ENCODE measurements at regions not wholly inside any gene's neighbourhood (a gene's known extent, or its start where the extent isn't known, plus 50 kb on each side); places are given as distances from the start of the nearest gene placed in this dataset.

DNA sequence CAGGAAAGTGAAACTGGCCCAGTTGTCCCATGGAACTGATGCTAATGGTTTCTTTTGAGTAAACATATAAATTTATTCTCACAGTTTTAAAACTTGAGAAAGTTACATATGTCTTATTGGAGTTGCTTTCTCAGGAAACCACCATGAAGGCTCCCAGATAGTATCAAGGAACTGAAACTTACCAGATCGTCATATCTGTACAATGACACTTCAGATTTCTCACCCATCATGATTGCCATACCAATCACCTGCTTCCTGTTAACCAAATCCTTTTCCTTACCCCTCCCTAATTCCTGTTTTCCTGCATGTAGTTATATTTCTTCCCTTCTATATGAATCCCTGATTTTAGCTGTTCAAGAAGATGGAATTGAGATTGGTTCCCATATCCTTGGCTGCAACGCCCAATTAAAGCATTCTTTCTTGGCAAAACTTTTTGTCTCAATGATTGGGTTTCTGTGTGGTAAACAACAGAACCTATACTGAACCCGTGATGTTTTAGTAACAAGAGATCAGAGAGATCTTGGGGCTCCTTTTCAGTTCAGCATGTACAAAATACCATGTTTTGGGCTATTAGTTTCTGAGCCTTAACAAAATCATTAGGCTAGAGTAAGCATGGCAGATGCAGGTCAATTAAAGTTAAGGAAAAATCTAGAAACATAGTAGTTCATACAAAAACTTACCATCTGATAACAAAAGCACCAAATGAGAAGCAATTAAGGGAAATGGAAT is 781.3 kb upstream of the MIR17HG start:
- H3K36me3 ChIP-seq, result no peaks in the 10 kb centered on the region
- H3K9me3 ChIP-seq, result no peaks in the 10 kb centered on the region
- DNase-seq (ENCODE audit: low spot score), result no peak
- H3K4me1 ChIP-seq, result no peaks in the 10 kb centered on the region
- no peak overlapping the region for H3K27ac ChIP-seq
- TF ChIP-seq, protein P1, sequence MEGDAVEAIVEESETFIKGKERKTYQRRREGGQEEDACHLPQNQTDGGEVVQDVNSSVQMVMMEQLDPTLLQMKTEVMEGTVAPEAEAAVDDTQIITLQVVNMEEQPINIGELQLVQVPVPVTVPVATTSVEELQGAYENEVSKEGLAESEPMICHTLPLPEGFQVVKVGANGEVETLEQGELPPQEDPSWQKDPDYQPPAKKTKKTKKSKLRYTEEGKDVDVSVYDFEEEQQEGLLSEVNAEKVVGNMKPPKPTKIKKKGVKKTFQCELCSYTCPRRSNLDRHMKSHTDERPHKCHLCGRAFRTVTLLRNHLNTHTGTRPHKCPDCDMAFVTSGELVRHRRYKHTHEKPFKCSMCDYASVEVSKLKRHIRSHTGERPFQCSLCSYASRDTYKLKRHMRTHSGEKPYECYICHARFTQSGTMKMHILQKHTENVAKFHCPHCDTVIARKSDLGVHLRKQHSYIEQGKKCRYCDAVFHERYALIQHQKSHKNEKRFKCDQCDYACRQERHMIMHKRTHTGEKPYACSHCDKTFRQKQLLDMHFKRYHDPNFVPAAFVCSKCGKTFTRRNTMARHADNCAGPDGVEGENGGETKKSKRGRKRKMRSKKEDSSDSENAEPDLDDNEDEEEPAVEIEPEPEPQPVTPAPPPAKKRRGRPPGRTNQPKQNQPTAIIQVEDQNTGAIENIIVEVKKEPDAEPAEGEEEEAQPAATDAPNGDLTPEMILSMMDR (IDR thresholded peaks at IDR 0.05), result no peak
- H3K27me3 ChIP-seq, result no peaks in the 10 kb centered on the region
- no peak overlapping the region for H3K4me3 ChIP-seq

DNA sequence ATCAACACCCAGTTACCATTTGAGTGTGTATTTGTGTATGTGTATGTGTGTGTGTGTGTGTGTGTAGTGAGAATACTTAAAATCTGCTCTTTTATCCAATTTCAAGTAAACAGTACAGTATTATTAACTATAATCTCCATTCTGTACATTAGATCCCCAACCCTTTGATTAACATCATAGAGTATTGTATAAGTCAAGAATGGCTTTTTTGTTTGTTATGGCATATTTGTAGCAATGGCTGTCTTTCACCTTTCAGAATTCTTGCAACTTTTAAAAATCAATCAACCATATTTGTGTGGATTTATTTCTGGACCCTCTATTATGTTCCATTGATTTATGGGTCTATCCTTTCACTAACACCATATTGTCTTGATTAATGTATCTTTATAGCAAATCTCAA is 779.3 kb upstream of the MIR17HG start:
- Histone ChIP-seq H3K36me3 (no peaks in the 10 kb centered on the region), H3K27me3 (no peaks in the 10 kb centered on the region), H3K4me3 (no peak overlapping the region), H3K4me1 (no peaks in the 10 kb centered on the region), H3K27ac (no peak overlapping the region), H3K9me3 (no peaks in the 10 kb centered on the region)
- no peak for DNase-seq (ENCODE audit: low spot score)
- TF ChIP-seq, protein P1 (IDR thresholded peaks at IDR 0.05), result no peak

DNA sequence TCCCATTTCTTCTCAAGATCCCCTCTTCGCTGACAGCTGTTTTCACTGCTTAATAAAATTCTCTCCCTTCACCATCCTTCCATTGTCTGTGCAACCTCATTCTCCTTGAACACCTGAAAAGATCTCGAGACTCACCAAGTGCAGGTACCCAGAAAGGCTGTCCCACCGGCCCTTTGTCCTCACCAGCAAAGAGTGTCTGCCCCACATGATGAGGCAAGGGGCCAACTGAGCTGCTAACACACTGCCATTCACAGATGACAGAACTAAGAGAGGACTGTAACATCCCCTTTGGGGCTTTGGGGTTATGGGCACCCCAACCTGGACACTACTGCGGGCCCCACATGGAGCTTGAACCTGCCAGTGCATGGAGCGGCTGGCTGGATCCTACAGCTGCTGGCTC is 771.4 kb upstream of the MIR17HG start:
- Histone ChIP-seq H3K27ac (no peak overlapping the region), H3K4me1 (no peaks in the 10 kb centered on the region), H3K36me3 (no peaks in the 10 kb centered on the region), H3K27me3 (no peaks in the 10 kb centered on the region), H3K9me3 (no peaks in the 10 kb centered on the region), H3K4me3 (no peak overlapping the region)
- no peak for DNase-seq (ENCODE audit: low spot score)
- TF ChIP-seq, protein P1 (IDR thresholded peaks at IDR 0.05), result no peak

DNA sequence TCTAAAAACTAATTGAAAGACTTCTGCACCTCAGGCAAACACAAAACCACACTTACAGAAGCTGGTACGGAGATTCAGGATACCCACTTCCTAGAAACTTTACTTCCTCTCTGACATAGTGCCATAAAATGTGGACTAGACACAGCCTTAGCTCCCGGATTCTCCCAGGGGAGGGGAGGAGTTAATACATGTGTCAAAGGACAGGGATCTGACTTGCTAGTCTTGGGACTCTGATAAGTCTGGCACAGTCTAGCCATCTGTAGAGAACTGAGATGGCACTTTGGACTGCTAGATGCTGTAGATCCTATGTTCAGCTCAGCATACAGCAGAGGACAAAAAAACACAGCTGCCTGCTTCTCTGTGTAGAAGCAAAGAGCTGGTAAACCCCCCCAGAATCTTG is 769.8 kb upstream of the MIR17HG start:
- no peaks in the 10 kb centered on the region for H3K9me3 ChIP-seq
- no peak for DNase-seq (ENCODE audit: low spot score)
- no peak overlapping the region for H3K27ac ChIP-seq
- no peaks in the 10 kb centered on the region for H3K27me3 ChIP-seq
- no peak overlapping the region for H3K4me3 ChIP-seq
- no peaks in the 10 kb centered on the region for H3K36me3 ChIP-seq
- TF ChIP-seq, protein P1 (IDR thresholded peaks at IDR 0.05), result no peak
- H3K4me1 ChIP-seq, result no peaks in the 10 kb centered on the region

DNA sequence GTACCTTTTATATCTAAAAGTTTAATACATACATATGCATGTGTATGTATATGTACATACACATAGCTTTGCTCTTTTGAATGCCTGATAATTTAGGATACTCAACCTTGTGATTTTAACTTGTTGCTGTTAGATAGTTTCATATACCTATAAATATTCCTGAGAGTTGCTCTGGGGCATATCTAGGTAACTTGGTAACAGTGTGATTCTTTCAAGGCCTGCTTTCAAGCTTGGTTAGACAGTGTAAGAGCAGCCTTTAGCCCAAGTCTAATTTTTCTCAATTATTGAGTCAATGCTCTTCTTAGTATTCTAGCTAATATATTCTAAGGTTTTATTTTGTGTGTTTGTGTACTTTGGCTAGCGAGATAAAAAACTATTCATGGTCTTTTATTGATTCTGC is 762.1 kb upstream of the MIR17HG start:
- no peak for DNase-seq (ENCODE audit: low spot score)
- Histone ChIP-seq H3K4me1 (no peaks in the 10 kb centered on the region), H3K36me3 (no peaks in the 10 kb centered on the region), H3K27ac (no peak overlapping the region), H3K27me3 (no peaks in the 10 kb centered on the region), H3K9me3 (no peaks in the 10 kb centered on the region), H3K4me3 (no peak overlapping the region)
- TF ChIP-seq, protein P1 (IDR thresholded peaks at IDR 0.05), result no peak

Data from right atrium auricular region (tissue), 2 donors.